Ovary (tissue), 3 donors: ENCODE measurements at regions not wholly inside any gene's neighbourhood (a gene's known extent, or its start where the extent isn't known, plus 50 kb on each side); places are given as distances from the start of the nearest gene placed in this dataset.

Source experiments
- POLR2A ChIP-seq: fragments of 450-650 bp; IDR thresholded peaks from one replicate; pipeline ENCODE4 v1.6.1; 2017; ENCODE audit warnings: antibody characterized with exemption, mild to moderate bottlenecking, moderate library complexity
- TF ChIP-seq, protein P1 (sequence below), 3 donors: fragments of 450-650 bp in 2 of 3; fragments of 200-600 bp in 1 of 3; IDR thresholded peaks; one replicate each; pipeline versions ENCODE4 v1.5.1 to v1.8.0; 2016 to 2022; ENCODE audit warnings: antibody characterized with exemption in 3 of 3, mild to moderate bottlenecking in 1 of 3
- donor health status: DM: no; HTN: no; CAD: no.

- TF ChIP-seq, protein P1, sequence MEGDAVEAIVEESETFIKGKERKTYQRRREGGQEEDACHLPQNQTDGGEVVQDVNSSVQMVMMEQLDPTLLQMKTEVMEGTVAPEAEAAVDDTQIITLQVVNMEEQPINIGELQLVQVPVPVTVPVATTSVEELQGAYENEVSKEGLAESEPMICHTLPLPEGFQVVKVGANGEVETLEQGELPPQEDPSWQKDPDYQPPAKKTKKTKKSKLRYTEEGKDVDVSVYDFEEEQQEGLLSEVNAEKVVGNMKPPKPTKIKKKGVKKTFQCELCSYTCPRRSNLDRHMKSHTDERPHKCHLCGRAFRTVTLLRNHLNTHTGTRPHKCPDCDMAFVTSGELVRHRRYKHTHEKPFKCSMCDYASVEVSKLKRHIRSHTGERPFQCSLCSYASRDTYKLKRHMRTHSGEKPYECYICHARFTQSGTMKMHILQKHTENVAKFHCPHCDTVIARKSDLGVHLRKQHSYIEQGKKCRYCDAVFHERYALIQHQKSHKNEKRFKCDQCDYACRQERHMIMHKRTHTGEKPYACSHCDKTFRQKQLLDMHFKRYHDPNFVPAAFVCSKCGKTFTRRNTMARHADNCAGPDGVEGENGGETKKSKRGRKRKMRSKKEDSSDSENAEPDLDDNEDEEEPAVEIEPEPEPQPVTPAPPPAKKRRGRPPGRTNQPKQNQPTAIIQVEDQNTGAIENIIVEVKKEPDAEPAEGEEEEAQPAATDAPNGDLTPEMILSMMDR (IDR thresholded peaks at IDR 0.05) = no peak
- no peak for TF ChIP-seq POLR2A
Measured at GRCh38 chr6:147990159-147990558, 352.5 kb upstream of the SASH1 start.
